IPS-15b (cell line): ENCODE measurements at regions not wholly inside any gene's neighbourhood (a gene's known extent, or its start where the extent isn't known, plus 50 kb on each side); places are given as distances from the start of the nearest gene placed in this dataset.

Source experiments
- H3K27me3 ChIP-seq: one replicate; pipeline ENCODE4 v1.6.1; 2013; ENCODE audit warnings: low read length; ENCODE audit not compliant: control insufficient read depth, insufficient read depth
- H3K36me3 ChIP-seq: one replicate; pipeline ENCODE4 v1.6.1; 2013; ENCODE audit warnings: low read length; ENCODE audit not compliant: control insufficient read depth, insufficient read depth
- H3K4me1 ChIP-seq: one replicate; pipeline ENCODE4 v1.6.1; 2013; ENCODE audit warnings: mild to moderate bottlenecking, low read length; ENCODE audit not compliant: control insufficient read depth, insufficient read depth
- H3K4me3 ChIP-seq: one replicate; pipeline ENCODE4 v1.5.1; 2013; ENCODE audit warnings: low read depth, low read length
- H3K9ac ChIP-seq: one replicate; pipeline ENCODE4 v1.6.1; 2013; ENCODE audit warnings: low read depth, mild to moderate bottlenecking, low read length
- H3K9me3 ChIP-seq: one replicate; pipeline ENCODE4 v1.6.1; 2013; ENCODE audit warnings: mild to moderate bottlenecking, low read length; ENCODE audit not compliant: control insufficient read depth, insufficient read depth

GRCh38 chr1:184329962-184330868, 56.6 kb upstream of the C1orf21 start:
- H3K9me3 ChIP-seq: no peaks in the 10 kb centered on the region
- H3K4me1 ChIP-seq: no peaks in the 10 kb centered on the region

GRCh38 chr1:184330875-184331274, 56.0 kb upstream of the C1orf21 start:
- Histone ChIP-seq H3K27me3 (no peaks in the 10 kb centered on the region), H3K4me3 (no peak overlapping the region), H3K9ac (no peak overlapping the region), H3K4me1 (no peaks in the 10 kb centered on the region), H3K9me3 (no peaks in the 10 kb centered on the region), H3K36me3 (no peaks in the 10 kb centered on the region)

More at GRCh38 chr1:184329962-184330868, 56.6 kb upstream of the C1orf21 start:
- Histone ChIP-seq H3K9ac (no peak overlapping the region), H3K36me3 (no peaks in the 10 kb centered on the region), H3K4me3 (no peak overlapping the region), H3K27me3 (no peaks in the 10 kb centered on the region)
